DMS 273 (cell line): ENCODE measurements at regions not wholly inside any gene's neighbourhood (a gene's known extent, or its start where the extent isn't known, plus 50 kb on each side); places are given as distances from the start of the nearest gene placed in this dataset.

Experiments used
- DNase-seq: peaks from one replicate; lab custom pipeline; 2025; ENCODE audit not compliant: unreplicated experiment; lab: John Stamatoyannopoulos, UW

DNA sequence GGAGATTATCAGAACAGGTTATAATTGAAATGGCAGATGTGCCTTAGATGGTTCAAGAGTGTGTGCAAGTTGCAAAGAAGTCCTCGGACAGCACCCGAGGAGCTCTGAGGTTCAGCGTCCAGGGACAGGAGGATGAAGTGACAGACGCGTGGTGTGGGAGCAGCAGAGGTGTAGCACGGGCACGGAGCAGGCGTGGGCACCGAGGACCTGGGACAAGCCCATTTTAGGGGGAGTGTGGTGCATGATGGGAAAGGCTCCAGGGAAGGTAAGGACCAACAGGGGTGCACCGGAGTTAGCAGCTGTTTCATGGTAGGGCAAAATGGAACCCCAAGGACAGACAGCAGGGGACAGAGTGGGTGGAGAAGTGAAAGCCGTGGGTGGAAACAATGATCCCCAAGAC lies 56.3 kb upstream of the BACE2 start:
- DNase-seq: no peak

DNA sequence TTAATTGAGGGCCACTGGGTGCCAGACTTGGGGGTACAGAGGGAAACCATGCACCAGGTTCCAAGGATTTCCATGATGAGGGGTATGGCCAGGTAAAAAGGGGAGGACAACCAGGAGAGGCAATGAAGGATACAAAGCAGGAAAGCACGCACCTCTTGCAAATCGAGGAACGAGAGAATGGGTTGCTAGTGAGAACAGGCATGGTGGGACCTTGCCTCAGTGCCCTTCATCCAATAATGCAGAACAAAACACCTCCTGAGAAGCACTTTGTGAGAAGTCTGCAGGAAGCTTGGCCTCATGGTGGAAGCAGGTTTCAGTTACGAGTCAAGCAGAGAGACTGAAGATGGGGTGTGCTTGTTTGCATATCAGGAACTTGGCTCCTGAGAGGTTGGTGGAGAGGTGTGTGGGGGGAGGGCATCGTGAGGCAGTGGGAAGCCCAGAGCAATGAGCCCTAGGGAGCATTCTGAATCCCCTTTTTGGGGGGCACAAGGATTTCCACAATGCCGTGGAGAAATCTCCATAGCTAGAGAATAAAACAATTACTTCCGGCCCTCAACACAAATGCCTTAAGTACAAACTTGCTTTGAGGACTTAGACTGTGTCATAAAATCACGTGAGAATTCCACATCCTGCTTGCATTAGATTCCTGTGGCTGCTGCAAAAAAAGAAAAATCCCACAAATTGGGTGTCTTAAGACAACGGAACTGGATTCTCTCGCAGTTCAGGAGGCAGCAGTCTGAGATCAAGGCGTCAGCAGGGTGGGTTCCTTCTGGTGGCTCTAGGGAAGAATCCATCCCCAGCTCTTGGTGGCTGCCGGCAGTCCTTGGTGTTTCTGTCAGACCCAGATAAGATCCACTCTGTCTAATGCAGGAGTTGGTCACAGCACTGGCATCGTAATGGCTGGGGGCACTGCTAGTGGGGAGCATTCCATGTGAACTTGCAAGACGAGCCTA lies 54.9 kb upstream of the BACE2 start:
- no peak for DNase-seq

DNA sequence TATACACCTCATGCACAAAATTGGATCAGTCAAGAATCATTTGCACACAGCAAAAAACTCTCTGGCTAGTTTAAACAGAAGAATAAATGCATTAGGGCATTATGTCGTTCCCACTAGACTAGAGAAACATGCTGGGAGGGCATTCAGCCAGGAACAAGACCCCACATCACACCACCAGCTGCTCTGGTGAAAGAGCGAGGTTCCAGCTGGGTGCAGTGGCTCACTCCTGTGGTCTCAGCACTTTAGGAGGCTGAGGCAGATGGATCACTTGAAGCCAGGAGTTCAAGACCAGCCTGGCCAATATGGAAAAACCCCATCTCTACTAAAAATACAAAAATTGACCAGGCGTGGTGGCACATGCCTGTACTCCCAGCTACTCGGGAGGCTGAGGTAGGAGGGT lies 52.1 kb upstream of the BACE2 start:
- DNase-seq: no peak
